ENCODE measurements at regions not wholly inside any gene's neighbourhood (a gene's known extent, or its start where the extent isn't known, plus 50 kb on each side); places are given as distances from the start of the nearest gene placed in this dataset.

- TF ChIP-seq CTCF (IDR thresholded peaks at IDR 0.05) = no peak
- TF ChIP-seq POLR2A (IDR thresholded peaks at IDR 0.05) = no peak
These were observed 120.3 kb downstream of the CYB561 start for GRCh38 chr17:63325808-63326207.
